OCI-LY7 (cell line): ENCODE measurements at regions not wholly inside any gene's neighbourhood (a gene's known extent, or its start where the extent isn't known, plus 50 kb on each side); places are given as distances from the start of the nearest gene placed in this dataset.

ENCODE experiments used
- BruUV-seq: library from RNA; stranded (reverse); fragments of 400-500 nt; replicated peaks from 2 replicates; lab custom pipeline; 2021; lab: Mats Ljungman, UMichigan
- CTCF ChIA-PET: fragments of 300-600 bp; sonication (Branson Sonifier 250); formaldehyde crosslinking; loops from one replicate; lab custom pipeline; 2022; ENCODE audit warnings: antibody characterized with exemption; ENCODE audit not compliant: unreplicated experiment; lab: Charles Lee
- POLR2A ChIA-PET: fragments of 300-600 bp; sonication (Branson Sonifier 250); formaldehyde crosslinking; loops from one replicate; lab custom pipeline; 2022; ENCODE audit warnings: antibody characterized with exemption; lab: Charles Lee
- DNase-seq: peaks from one replicate; pipeline ENCODE4 v3.0.0-alpha.2; 2015; ENCODE audit warnings: low spot score
- H2AFZ ChIP-seq: fragments of 200-600 bp; sonication (generic), shearing (Covaris generic); 2 replicates; pipeline ENCODE4 v1.6.1; 2014; ENCODE audit warnings: mild to moderate bottlenecking, antibody characterized with exemption, low read length, moderate library complexity
- H3K27ac ChIP-seq: fragments of 200-600 bp; sonication (generic); 2 replicates; pipeline ENCODE4 v1.5.1; 2014; ENCODE audit warnings: mixed run types, low read depth, mild to moderate bottlenecking, moderate library complexity, low read length, inconsistent platforms; ENCODE audit not compliant: poor library complexity, severe bottlenecking
- H3K36me3 ChIP-seq: fragments of 200-600 bp; sonication (generic); 2 replicates; pipeline ENCODE4 v1.6.1; 2014; ENCODE audit warnings: mild to moderate bottlenecking, antibody characterized with exemption, low read length, moderate library complexity, mixed read lengths; ENCODE audit not compliant: insufficient read depth
- H3K4me1 ChIP-seq: fragments of 200-600 bp; sonication (generic); 2 replicates; pipeline ENCODE4 v1.5.1; 2014; ENCODE audit warnings: mild to moderate bottlenecking, low read length; ENCODE audit not compliant: insufficient read depth, poor library complexity, severe bottlenecking
- H3K4me2 ChIP-seq: fragments of 200-600 bp; sonication (generic); 2 replicates; pipeline ENCODE4 v1.6.1; 2014; ENCODE audit warnings: mild to moderate bottlenecking, low read length
- H3K4me3 ChIP-seq: fragments of 200-600 bp; sonication (generic); 2 replicates; pipeline ENCODE4 v1.5.1; 2014; ENCODE audit warnings: mild to moderate bottlenecking, low read depth, low read length; ENCODE audit not compliant: poor library complexity, severe bottlenecking
- H3K79me2 ChIP-seq: fragments of 200-600 bp; sonication (generic); 2 replicates; pipeline ENCODE4 v1.6.1; 2016; ENCODE audit warnings: low read depth, mild to moderate bottlenecking, low read length, moderate library complexity, mixed read lengths; ENCODE audit not compliant: insufficient read depth
- H3K9me2 ChIP-seq: fragments of 200-600 bp; sonication (generic); 2 replicates; pipeline ENCODE4 v1.6.1; 2016; ENCODE audit warnings: mild to moderate bottlenecking, low read length, mixed read lengths; ENCODE audit not compliant: insufficient read depth
- H3K9me3 ChIP-seq: fragments of 200-600 bp; sonication (generic); 2 replicates; pipeline ENCODE4 v1.6.1; 2014; ENCODE audit warnings: mild to moderate bottlenecking, mixed run types, low read length, mixed read lengths
- H4K20me1 ChIP-seq: fragments of 200-600 bp; sonication (generic); 2 replicates; pipeline ENCODE4 v1.6.1; 2014; ENCODE audit warnings: mild to moderate bottlenecking, antibody characterized with exemption, low read length, moderate library complexity, mixed read lengths; ENCODE audit not compliant: insufficient read depth
- EZH2phosphoT487 ChIP-seq: fragments of 200-600 bp; sonication (generic); IDR thresholded peaks from 2 replicates; pipeline ENCODE4 v1.6.1; 2018; ENCODE audit warnings: low read depth, borderline replicate concordance, mild to moderate bottlenecking, mixed run types, antibody characterized with exemption, low read length, moderate library complexity, mixed read lengths
- intact Hi-C: fragments of 100-400 bp; cut with micrococcal nuclease; formaldehyde crosslinking; loops from one replicate; pipeline ENCODE4 v1.10.0; 2022; ENCODE audit not compliant: unreplicated experiment
- TF ChIP-seq, protein P1 (sequence below): fragments of 200-600 bp; sonication (generic); conservative IDR thresholded peaks from 2 replicates; pipeline ENCODE4 v1.5.1; 2014; ENCODE audit warnings: mild to moderate bottlenecking, antibody characterized with exemption, low read length, moderate library complexity, mixed read lengths

GRCh38 chr10:44015702-44016500 lies 367.2 kb upstream of the ZNF32 start:
- peaks cover 35% of the 10 kb centered on the region for H3K4me1 ChIP-seq
- DNase-seq = no peak
- H3K79me2 ChIP-seq = no peaks in the 10 kb centered on the region
- intact Hi-C loops = no loop called here
- no peak overlapping the region for H2AFZ ChIP-seq
- H3K4me3 ChIP-seq = no peak overlapping the region
- TF ChIP-seq EZH2phosphoT487 = no peak
- TF ChIP-seq, protein P1, sequence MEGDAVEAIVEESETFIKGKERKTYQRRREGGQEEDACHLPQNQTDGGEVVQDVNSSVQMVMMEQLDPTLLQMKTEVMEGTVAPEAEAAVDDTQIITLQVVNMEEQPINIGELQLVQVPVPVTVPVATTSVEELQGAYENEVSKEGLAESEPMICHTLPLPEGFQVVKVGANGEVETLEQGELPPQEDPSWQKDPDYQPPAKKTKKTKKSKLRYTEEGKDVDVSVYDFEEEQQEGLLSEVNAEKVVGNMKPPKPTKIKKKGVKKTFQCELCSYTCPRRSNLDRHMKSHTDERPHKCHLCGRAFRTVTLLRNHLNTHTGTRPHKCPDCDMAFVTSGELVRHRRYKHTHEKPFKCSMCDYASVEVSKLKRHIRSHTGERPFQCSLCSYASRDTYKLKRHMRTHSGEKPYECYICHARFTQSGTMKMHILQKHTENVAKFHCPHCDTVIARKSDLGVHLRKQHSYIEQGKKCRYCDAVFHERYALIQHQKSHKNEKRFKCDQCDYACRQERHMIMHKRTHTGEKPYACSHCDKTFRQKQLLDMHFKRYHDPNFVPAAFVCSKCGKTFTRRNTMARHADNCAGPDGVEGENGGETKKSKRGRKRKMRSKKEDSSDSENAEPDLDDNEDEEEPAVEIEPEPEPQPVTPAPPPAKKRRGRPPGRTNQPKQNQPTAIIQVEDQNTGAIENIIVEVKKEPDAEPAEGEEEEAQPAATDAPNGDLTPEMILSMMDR = no peak
- H3K9me2 ChIP-seq = no peaks in the 10 kb centered on the region
- ChIA-PET CTCF (no interaction called here), POLR2A (interaction anchor here (0.6 kb wide), 1 partner anchor 12 kb away, joined by 3 read pairs; no protein-coding TSS in a partner anchor)
- H4K20me1 ChIP-seq = no peaks in the 10 kb centered on the region
- H3K4me2 ChIP-seq = no peak overlapping the region
- H3K9me3 ChIP-seq = peaks cover 10% of the 10 kb centered on the region; the same call in 1 of the 2 replicates
- no peaks in the 10 kb centered on the region for H3K36me3 ChIP-seq
- BruUV-seq = no TSS peak
- no peak overlapping the region for H3K27ac ChIP-seq

GRCh38 chr10:44014644-44015250 lies 366.1 kb upstream of the ZNF32 start:
- Histone ChIP-seq H3K4me1 (peaks cover 46% of the 10 kb centered on the region), H3K79me2 (no peaks in the 10 kb centered on the region), H3K4me3 (no peak overlapping the region), H3K36me3 (no peaks in the 10 kb centered on the region), H3K9me3 (peaks cover 10% of the 10 kb centered on the region; the same call in 1 of the 2 replicates), H3K27ac (no peak overlapping the region), H2AFZ (no peak overlapping the region), H3K9me2 (no peaks in the 10 kb centered on the region), H3K4me2 (no peak overlapping the region), H4K20me1 (no peaks in the 10 kb centered on the region)
- TF ChIP-seq, protein P1 = no peak
- TF ChIP-seq EZH2phosphoT487 = no peak
- no peak for DNase-seq
- intact Hi-C loops = loop anchor here (5.0 kb wide), 1 partner anchor 92 kb away; no protein-coding TSS in a partner anchor
- ChIA-PET POLR2A (interaction anchor here (0.6 to 1.9 kb wide), 7 partner anchors 20 to 154 kb away, joined by 3 to 10 read pairs (median 3); no protein-coding TSS in a partner anchor), CTCF (no interaction called here)
- no TSS peak for BruUV-seq
